Endodermal cell (in vitro differentiated cells): ENCODE measurements at regions not wholly inside any gene's neighbourhood (a gene's known extent, or its start where the extent isn't known, plus 50 kb on each side); places are given as distances from the start of the nearest gene placed in this dataset.

Source experiments
- DNase-seq: peaks from one replicate; pipeline ENCODE4 v3.0.0-alpha.2; 2017
- H3K27ac ChIP-seq: 2 replicates; pipeline ENCODE4 v1.5.1; 2013; ENCODE audit warnings: mild to moderate bottlenecking, low read depth, low read length, moderate library complexity
- H3K27me3 ChIP-seq: 2 replicates; pipeline ENCODE4 v1.6.1; 2013; ENCODE audit warnings: mild to moderate bottlenecking, low read length, moderate library complexity; ENCODE audit not compliant: insufficient read depth, control insufficient read depth, poor library complexity, severe bottlenecking
- H3K36me3 ChIP-seq: 2 replicates; pipeline ENCODE4 v1.7.0; 2013; ENCODE audit warnings: mild to moderate bottlenecking, low read length, moderate library complexity; ENCODE audit not compliant: control insufficient read depth, insufficient read depth
- H3K4me1 ChIP-seq: one replicate; pipeline ENCODE4 v1.7.0; 2013; ENCODE audit warnings: low read length; ENCODE audit not compliant: control insufficient read depth, insufficient read depth
- H3K4me3 ChIP-seq: 2 replicates; pipeline ENCODE4 v1.5.1; 2013; ENCODE audit warnings: mild to moderate bottlenecking, low read length, moderate library complexity
- H3K9ac ChIP-seq: 2 replicates; pipeline ENCODE4 v1.6.1; 2013; ENCODE audit warnings: mild to moderate bottlenecking, low read length, moderate library complexity; ENCODE audit not compliant: poor library complexity, severe bottlenecking; ENCODE audit errors: extremely low read depth
- H3K9me3 ChIP-seq: 2 replicates; pipeline ENCODE4 v1.6.1; 2013; ENCODE audit warnings: mild to moderate bottlenecking, low read length, moderate library complexity; ENCODE audit not compliant: control insufficient read depth
- H3K27ac Mint-ChIP-seq: 2 replicates; pipeline ENCODE4 v1.8.0; 2020; ENCODE audit warnings: mixed read lengths
- H3K27me3 Mint-ChIP-seq: 2 replicates; pipeline ENCODE4 v1.8.0; 2021; ENCODE audit warnings: mild to moderate bottlenecking, mixed read lengths; ENCODE audit not compliant: insufficient read depth
- H3K36me3 Mint-ChIP-seq: 2 replicates; pipeline ENCODE4 v1.8.0; 2020; ENCODE audit warnings: low read depth, mixed read lengths
- H3K4me1 Mint-ChIP-seq: 2 replicates; pipeline ENCODE4 v1.8.0; 2020; ENCODE audit warnings: mixed read lengths
- H3K4me3 Mint-ChIP-seq: 2 replicates; pipeline ENCODE4 v1.8.0; 2020; ENCODE audit warnings: mild to moderate bottlenecking, moderate library complexity, mixed read lengths
- H3K9me3 Mint-ChIP-seq: 2 replicates; pipeline ENCODE4 v1.8.0; 2020; ENCODE audit warnings: mild to moderate bottlenecking, mixed read lengths
- CTCF ChIP-seq: fragments of 200-600 bp; sonication (generic); conservative IDR thresholded peaks from 2 replicates; pipeline ENCODE4 v1.5.0; 2021; ENCODE audit warnings: antibody characterized with exemption, mild to moderate bottlenecking
- WGBS, 2 experiments: methylation state at CpG; one replicate each; pipeline versions ENCODE4 v1.1.5 to v1.1.7; 2013; ENCODE audit warnings: missing lambda C conversion rate in 2 of 2, mixed read lengths in 1 of 2; ENCODE audit not compliant: insufficient coverage in 1 of 2, insufficient read length in 1 of 2; 5-methylcytosine and 5-hydroxymethylcytosine counted together

GRCh38 chr2:226524381-226524843 is 275.2 kb downstream of the IRS1 start:
- Histone ChIP-seq H3K27ac (no peak overlapping the region), H3K9ac (no peak overlapping the region), H3K4me3 (no peak overlapping the region), H3K27me3 (no peaks in the 10 kb centered on the region), H3K4me1 (no peaks in the 10 kb centered on the region), H3K9me3 (peaks cover 4% of the 10 kb centered on the region), H3K36me3 (no peaks in the 10 kb centered on the region)
- Mint-ChIP-seq H3K27me3 (no peaks in the 10 kb centered on the region), H3K4me3 (no peak overlapping the region), H3K4me1 (no peaks in the 10 kb centered on the region), H3K36me3 (no peaks in the 10 kb centered on the region), H3K9me3 (peaks cover 13% of the 10 kb centered on the region), H3K27ac (no peak overlapping the region)
- no peak for DNase-seq
- 93 to 94% methylated on average over 2 of the region's 2 CpGs for WGBS, 2 experiments
- no peak for TF ChIP-seq CTCF

GRCh38 chr2:226520723-226521122 is 278.9 kb downstream of the IRS1 start:
- H3K4me3 ChIP-seq = no peak overlapping the region
- H3K4me1 Mint-ChIP-seq = no peaks in the 10 kb centered on the region
- no peak overlapping the region for H3K27ac Mint-ChIP-seq
- H3K4me3 Mint-ChIP-seq = no peak overlapping the region
- H3K9me3 ChIP-seq = peaks cover 9% of the 10 kb centered on the region
- no peaks in the 10 kb centered on the region for H3K36me3 Mint-ChIP-seq
- no peaks in the 10 kb centered on the region for H3K4me1 ChIP-seq
- H3K27ac ChIP-seq = no peak overlapping the region
- no peaks in the 10 kb centered on the region for H3K27me3 ChIP-seq
- WGBS, 2 experiments = 78 to 89% methylated on average over 1 to 2 of the region's 2 CpGs
- TF ChIP-seq CTCF = no peak
- no peaks in the 10 kb centered on the region for H3K27me3 Mint-ChIP-seq
- H3K9ac ChIP-seq = no peak overlapping the region
- no peaks in the 10 kb centered on the region for H3K36me3 ChIP-seq
- peaks cover 17% of the 10 kb centered on the region for H3K9me3 Mint-ChIP-seq
- no peak for DNase-seq

GRCh38 chr2:226515344-226516055 is 284.1 kb downstream of the IRS1 start:
- DNase-seq = no peak
- H3K9ac ChIP-seq = no peak overlapping the region
- H3K9me3 ChIP-seq = peaks cover 5% of the 10 kb centered on the region
- no peaks in the 10 kb centered on the region for H3K36me3 ChIP-seq
- WGBS, 2 experiments = 92% methylated on average over 4 of the region's 4 CpGs; no CpG with 5 or more reads in 1 of the 2 experiments
- Mint-ChIP-seq H3K9me3 (peaks cover 8% of the 10 kb centered on the region), H3K4me1 (no peaks in the 10 kb centered on the region), H3K4me3 (no peak overlapping the region), H3K27ac (no peak overlapping the region), H3K27me3 (no peaks in the 10 kb centered on the region), H3K36me3 (no peaks in the 10 kb centered on the region)
- H3K4me3 ChIP-seq = no peak overlapping the region
- H3K4me1 ChIP-seq = no peaks in the 10 kb centered on the region
- peak overlapping the region; percentile 61 for H3K27ac ChIP-seq
- H3K27me3 ChIP-seq = no peaks in the 10 kb centered on the region
- no peak for TF ChIP-seq CTCF
